ENCODE measurements at regions not wholly inside any gene's neighbourhood (a gene's known extent, or its start where the extent isn't known, plus 50 kb on each side); places are given as distances from the start of the nearest gene placed in this dataset.

DNA sequence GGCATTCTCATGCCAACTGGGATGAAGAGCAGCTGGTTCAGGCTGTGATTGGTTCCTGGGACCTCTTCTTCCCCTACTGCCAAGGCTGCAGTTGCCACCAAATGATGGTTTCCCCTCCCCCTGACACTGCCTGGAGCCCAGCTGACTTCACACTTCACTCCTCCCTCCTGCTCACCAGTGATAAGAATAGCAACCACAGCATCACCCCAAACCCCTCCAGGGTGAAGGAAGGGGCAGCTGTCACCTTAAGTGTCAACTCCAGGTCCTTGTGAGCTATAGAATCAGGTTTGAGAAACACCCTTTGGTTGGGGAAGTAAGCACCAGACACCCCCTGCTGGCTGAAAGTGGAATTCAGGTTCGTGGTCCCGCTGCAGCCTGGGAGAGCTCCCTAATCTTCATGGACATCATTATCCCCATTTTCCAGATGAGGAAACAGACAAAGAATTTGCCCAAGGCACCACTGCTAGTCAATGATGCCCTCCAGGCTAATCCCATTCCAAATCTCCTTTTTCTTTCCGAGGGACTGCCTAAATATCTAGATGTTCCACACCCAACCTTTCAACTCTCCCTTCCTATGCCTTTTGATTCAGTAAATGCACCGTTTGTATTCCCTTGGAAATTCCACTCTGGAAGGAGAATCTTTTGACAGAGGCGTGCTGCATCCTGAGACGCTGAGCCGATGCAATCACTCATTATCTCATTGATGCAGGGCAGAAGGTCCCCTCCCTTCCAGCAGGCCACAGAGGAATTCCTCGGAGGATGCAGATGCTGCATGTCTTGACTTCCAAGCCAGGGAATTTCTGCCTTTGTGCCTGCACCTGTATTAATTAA lies 50.6 kb upstream of the UQCRFS1 start:
- DNase-seq (ENCODE audit: extremely low read depth in 1 of 2, low read depth in 1 of 2) = peak in 1 of 2 donors; percentile 43

GRCh38 chr19:29264897-29265296 lies 51.9 kb upstream of the UQCRFS1 start:
- DNase-seq (ENCODE audit: extremely low read depth in 1 of 2, low read depth in 1 of 2) = no peak

- no peak for DNase-seq (ENCODE audit: extremely low read depth in 1 of 2, low read depth in 1 of 2)
These were observed 52.5 kb upstream of the UQCRFS1 start for GRCh38 chr19:29265436-29265835.

GRCh38 chr19:29266001-29266400 lies 53.0 kb upstream of the UQCRFS1 start:
- DNase-seq (ENCODE audit: extremely low read depth in 1 of 2, low read depth in 1 of 2) = no peak

GRCh38 chr19:29266603-29267002 lies 53.7 kb upstream of the UQCRFS1 start:
- DNase-seq (ENCODE audit: extremely low read depth in 1 of 2, low read depth in 1 of 2) = no peak

DNA sequence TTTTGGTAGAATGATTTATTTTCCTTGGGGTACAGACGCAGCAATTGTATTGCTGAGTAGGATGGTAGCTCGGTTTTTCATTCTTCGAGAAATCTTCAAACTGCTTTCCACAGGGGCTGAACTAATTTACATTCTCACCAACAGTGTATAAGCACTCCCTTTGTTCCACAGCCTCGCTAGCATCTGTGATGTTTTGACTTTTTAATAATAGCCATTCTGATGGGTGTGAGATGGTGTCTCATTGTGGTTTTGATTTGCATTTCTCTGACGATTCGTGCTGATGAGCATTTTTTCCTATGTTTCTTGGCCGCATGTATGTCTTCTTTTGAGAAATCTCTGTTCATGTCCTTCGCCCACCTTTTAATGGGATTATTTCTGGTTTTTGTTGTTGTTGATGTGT lies 54.8 kb upstream of the UQCRFS1 start:
- no peak for DNase-seq (ENCODE audit: extremely low read depth in 1 of 2, low read depth in 1 of 2)

DNA sequence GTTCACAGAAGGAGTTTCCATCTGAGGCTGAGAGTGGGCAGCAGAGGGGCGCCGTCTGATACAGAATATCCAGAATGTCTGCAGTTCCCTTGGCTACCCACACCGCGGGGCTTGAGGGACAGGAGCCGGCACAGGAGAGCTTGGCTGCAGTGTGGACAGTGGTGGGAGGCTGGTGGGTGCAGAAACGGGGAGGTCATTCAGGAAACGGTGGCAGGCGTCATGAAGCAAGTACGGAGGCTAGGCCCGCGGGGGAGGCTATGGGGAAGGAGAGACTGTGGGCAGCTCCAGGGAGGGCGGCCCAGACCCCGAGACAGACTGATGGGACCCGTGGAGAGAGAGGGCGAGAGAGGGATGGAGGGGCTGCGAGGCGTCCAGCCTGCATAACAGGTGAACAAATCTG lies 55.2 kb upstream of the UQCRFS1 start:
- DNase-seq (ENCODE audit: extremely low read depth in 1 of 2, low read depth in 1 of 2) = no peak

DNA sequence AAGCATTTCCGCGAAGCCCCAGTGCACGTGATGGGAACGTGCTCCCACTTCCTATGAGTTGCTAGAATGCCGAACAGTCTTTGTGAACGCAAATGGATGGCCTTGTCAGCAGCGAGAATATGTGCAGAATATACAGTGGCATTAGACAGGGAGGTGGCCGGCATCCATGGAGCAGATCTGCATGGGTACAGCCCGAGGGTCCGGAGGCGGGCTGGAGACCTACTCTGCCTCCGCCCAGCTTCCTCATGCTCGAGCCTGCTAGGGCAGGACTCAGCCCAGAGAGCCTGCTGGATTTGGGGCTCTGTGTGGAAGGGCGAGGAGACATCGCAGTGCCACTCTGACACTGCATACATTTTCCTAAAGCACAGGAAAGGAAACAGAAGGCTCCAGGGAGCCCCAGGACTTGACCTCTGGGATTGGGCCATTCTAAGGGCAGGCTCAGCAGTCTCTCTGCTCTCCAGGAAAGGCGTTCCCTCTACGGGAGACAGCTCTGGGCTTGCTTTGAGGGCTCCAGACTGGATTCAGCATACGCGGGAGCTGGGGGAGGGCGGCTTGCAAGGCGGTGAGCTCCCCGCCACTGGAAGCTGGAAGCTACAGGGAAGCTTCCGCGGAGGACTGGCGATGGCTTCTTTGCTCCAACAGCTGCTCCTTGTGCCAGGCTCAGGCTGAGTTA lies 55.9 kb upstream of the UQCRFS1 start:
- no peak for DNase-seq (ENCODE audit: extremely low read depth in 1 of 2, low read depth in 1 of 2)

DNA sequence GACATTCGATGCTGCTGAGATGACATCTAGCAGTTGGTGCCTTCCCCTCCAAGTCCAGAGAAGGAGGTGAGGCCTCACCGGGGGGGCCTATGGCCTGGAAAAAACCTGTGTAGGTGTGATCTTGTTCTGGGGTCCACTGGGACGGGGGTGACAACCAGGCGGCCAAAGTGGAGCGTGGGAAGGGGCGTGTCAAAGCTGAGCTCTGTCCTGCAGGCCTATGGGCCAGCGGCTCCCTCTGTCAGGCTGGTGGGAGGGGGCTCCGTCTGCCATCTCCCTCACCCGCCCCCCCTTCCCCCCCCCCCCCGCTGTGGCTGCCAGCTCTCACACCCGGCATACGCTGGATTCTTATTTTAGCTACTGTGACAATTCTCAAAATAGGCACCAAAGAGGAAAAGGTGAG lies 56.7 kb upstream of the UQCRFS1 start:
- DNase-seq (ENCODE audit: extremely low read depth in 1 of 2, low read depth in 1 of 2) = no peak

DNA sequence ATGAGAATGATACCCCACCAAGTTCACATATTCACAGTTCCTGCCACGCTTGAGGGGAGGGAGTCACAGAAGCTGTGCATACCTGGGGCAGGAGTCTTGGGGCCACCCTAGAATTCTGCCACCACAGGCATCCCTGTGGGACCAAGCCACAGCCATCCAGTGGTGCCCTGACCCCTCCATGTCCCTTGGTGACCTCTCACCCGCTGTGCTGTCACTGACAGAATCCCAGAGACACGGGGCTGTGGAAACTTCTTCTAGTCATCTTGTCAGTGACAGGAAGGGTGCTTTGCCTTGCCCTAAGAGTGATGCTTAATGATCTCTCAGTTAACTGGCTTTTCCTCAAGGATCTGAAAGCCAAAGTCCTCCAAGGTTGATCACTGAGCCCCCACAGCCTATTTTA lies 58.4 kb upstream of the UQCRFS1 start:
- no peak for DNase-seq (ENCODE audit: extremely low read depth in 1 of 2, low read depth in 1 of 2)

DNA sequence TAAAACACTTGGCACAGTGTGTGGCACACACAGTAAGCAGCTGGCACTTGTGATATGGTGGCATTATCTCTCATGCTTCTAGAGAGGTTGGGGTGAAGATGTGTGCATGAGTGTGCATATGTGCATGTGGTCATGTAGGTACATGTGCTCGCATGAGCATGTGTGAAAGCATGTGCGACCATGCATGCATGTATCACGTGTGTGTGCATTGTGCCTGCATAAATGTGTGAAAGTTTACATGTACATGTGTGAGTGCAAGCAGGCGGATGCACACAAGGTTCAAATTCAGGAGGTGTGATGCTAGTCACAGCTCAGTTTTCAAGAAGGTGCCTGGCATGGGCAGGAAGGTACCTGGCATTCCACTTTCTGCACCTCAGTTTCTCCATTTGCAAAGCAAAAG lies 59.0 kb upstream of the UQCRFS1 start:
- DNase-seq (ENCODE audit: extremely low read depth in 1 of 2, low read depth in 1 of 2) = no peak

- DNase-seq (ENCODE audit: extremely low read depth in 1 of 2, low read depth in 1 of 2) = no peak
These were observed 60.2 kb upstream of the UQCRFS1 start for GRCh38 chr19:29273000-29273640.

- DNase-seq (ENCODE audit: extremely low read depth in 1 of 2, low read depth in 1 of 2) = no peak
These were observed 62.3 kb upstream of the UQCRFS1 start for GRCh38 chr19:29275266-29275665.

GRCh38 chr19:29277102-29277501 lies 64.2 kb upstream of the UQCRFS1 start:
- DNase-seq (ENCODE audit: extremely low read depth in 1 of 2, low read depth in 1 of 2) = peak in 1 of 2 donors; percentile 13

- no peak for DNase-seq (ENCODE audit: extremely low read depth in 1 of 2, low read depth in 1 of 2)
These were observed 65.8 kb upstream of the UQCRFS1 start for GRCh38 chr19:29278716-29279115.

DNA sequence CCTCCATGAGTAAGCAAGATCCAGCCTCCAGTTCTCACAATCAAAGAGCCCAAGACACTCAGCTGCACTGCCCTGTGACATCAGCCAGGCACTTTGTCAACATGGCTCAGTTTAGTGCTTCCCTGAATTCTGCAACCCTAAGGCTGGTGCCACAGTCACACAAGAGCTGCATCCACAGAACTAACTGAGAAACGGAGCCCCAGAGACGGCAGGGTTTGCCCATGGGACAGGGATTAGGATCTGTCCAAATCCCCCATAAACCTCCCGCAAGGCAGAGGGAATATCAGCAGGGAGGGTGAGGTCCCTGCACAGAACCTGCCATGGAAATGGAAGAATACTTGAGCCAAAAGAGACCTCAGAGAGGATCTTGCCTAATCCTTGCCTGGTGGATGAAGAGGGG lies 70.4 kb upstream of the UQCRFS1 start:
- no peak for DNase-seq (ENCODE audit: extremely low read depth in 1 of 2, low read depth in 1 of 2)

DNA sequence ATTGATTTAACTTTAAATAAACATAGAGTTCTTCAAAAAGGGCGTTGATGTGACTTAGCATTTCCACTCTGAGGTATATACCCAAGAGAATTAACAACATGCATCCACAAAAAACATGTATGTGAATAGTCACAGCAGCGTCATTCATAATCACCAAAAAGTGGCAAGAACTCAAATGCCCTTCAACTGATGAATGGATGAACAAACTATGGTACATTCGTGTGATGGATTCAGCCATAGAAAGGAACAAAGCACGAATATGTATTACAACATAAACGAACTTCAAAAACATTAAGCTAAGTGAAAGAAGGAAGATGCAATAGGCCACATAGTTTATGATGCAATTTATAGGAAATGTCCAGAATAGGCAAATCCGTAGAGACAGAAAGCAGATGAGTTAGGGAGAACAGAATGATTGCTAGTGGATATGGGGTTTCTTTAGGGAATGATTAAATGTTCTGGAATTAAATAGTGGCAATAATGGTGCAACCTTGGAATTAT lies 72.3 kb upstream of the UQCRFS1 start:
- DNase-seq (ENCODE audit: extremely low read depth in 1 of 2, low read depth in 1 of 2) = no peak

- no peak for DNase-seq (ENCODE audit: extremely low read depth in 1 of 2, low read depth in 1 of 2)
These were observed 72.9 kb upstream of the UQCRFS1 start for GRCh38 chr19:29285878-29286277.

DNA sequence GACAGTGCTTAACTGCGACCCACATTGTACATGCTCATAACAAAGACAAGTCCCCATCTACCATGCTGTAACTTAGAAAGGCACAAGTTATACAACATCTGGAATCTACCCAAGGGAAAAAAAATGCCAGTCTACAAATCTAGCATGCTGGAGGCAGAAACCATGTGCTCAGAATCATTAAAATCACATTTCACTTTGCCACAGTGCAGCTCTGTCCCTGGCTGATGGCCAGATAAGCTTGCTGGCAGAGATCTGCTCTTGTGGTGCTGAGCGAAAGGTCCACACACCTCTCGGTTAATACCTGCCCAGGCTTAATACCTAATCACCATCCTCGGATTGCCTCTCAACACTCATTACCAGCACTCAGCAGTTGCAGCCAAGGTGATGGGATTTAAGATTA lies 74.1 kb upstream of the UQCRFS1 start:
- no peak for DNase-seq (ENCODE audit: extremely low read depth in 1 of 2, low read depth in 1 of 2)

- no peak for DNase-seq (ENCODE audit: extremely low read depth in 1 of 2, low read depth in 1 of 2)
These were observed 75.3 kb upstream of the UQCRFS1 start for GRCh38 chr19:29288256-29288655.

GRCh38 chr19:29289020-29289419 lies 76.1 kb upstream of the UQCRFS1 start:
- no peak for DNase-seq (ENCODE audit: extremely low read depth in 1 of 2, low read depth in 1 of 2)

DNA sequence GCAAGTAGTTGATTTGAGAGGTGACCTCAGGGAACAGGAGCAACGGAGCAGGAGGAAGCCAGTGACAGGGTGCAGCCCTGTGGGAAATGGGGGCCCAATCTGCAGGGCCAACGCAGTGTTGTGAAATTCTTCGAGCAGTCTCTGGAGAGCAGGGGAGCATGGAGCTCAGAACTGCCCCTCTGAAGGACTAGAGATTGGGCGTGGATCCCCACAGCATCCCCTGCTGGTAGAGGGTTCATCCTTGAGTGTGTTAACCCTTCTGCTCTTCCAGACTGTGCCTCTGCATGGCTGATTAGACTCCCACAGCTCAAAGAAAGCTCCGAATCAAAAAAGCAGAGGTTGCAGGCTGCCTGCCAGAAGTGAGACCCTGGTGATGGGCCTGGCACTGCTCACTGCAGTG lies 77.9 kb upstream of the UQCRFS1 start:
- DNase-seq (ENCODE audit: extremely low read depth in 1 of 2, low read depth in 1 of 2) = no peak

Measured in activated CD8-positive, alpha-beta memory T cell treated with anti-CD3 and anti-CD28 coated beads for 1 hour (primary cell).